ENCODE measurements at regions not wholly inside any gene's neighbourhood (a gene's known extent, or its start where the extent isn't known, plus 50 kb on each side); places are given as distances from the start of the nearest gene placed in this dataset.

- peaks cover 36% of the 10 kb centered on the region for H3K27me3 Mint-ChIP-seq (ENCODE audit: low read depth)
- no peak overlapping the region for H3K27ac Mint-ChIP-seq
- no peak for DNase-seq
- no peaks in the 10 kb centered on the region for H3K9me3 Mint-ChIP-seq
- H3K4me1 Mint-ChIP-seq (ENCODE audit: low read depth): no peaks in the 10 kb centered on the region
- H3K4me3 Mint-ChIP-seq: no peak overlapping the region
- H3K36me3 Mint-ChIP-seq (ENCODE audit: insufficient read depth in 2 of 2): no peaks in the 10 kb centered on the region
- no peak for ATAC-seq (replicated peaks in 1 of 2)
Observed at GRCh38 chr11:134904103-134904790, 492.2 kb upstream of the B3GAT1 start.

- no peaks in the 10 kb centered on the region for H3K9me3 Mint-ChIP-seq
- no peaks in the 10 kb centered on the region for H3K36me3 Mint-ChIP-seq (ENCODE audit: insufficient read depth in 2 of 2)
- DNase-seq (no peak), ATAC-seq (replicated peaks in 1 of 2) (no peak)
- H3K4me3 Mint-ChIP-seq: no peak overlapping the region
- H3K4me1 Mint-ChIP-seq (ENCODE audit: low read depth): no peaks in the 10 kb centered on the region
- no peak overlapping the region for H3K27ac Mint-ChIP-seq
- peaks cover 49% of the 10 kb centered on the region for H3K27me3 Mint-ChIP-seq (ENCODE audit: low read depth)
Observed at GRCh38 chr11:134901955-134902918, 490.2 kb upstream of the B3GAT1 start.

DNA sequence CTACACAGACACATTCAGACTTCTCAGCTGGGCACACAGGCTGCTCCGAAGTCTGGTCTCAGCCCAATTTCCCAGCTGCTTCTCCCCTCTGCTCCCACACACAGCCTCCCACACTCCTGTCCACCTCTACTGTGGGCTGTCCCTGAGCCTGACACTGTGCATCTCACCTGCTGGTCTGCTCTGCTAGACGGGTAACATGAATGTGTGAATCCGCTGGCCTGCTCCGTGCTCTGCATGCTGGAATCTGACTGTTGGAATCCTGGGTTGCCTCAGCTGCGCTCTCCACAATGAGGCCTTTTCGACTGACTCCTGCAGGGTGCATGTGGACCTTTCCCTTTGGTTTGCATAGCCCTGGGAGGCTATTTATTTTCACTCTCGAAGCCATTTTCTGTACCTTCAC is 489.5 kb upstream of the B3GAT1 start:
- no peak overlapping the region for H3K4me3 Mint-ChIP-seq
- no peaks in the 10 kb centered on the region for H3K36me3 Mint-ChIP-seq (ENCODE audit: insufficient read depth in 2 of 2)
- peaks cover 49% of the 10 kb centered on the region for H3K27me3 Mint-ChIP-seq (ENCODE audit: low read depth)
- DNase-seq (no peak), ATAC-seq (replicated peaks in 1 of 2) (no peak)
- H3K9me3 Mint-ChIP-seq: no peaks in the 10 kb centered on the region
- H3K4me1 Mint-ChIP-seq (ENCODE audit: low read depth): no peaks in the 10 kb centered on the region
- H3K27ac Mint-ChIP-seq: no peak overlapping the region

DNA sequence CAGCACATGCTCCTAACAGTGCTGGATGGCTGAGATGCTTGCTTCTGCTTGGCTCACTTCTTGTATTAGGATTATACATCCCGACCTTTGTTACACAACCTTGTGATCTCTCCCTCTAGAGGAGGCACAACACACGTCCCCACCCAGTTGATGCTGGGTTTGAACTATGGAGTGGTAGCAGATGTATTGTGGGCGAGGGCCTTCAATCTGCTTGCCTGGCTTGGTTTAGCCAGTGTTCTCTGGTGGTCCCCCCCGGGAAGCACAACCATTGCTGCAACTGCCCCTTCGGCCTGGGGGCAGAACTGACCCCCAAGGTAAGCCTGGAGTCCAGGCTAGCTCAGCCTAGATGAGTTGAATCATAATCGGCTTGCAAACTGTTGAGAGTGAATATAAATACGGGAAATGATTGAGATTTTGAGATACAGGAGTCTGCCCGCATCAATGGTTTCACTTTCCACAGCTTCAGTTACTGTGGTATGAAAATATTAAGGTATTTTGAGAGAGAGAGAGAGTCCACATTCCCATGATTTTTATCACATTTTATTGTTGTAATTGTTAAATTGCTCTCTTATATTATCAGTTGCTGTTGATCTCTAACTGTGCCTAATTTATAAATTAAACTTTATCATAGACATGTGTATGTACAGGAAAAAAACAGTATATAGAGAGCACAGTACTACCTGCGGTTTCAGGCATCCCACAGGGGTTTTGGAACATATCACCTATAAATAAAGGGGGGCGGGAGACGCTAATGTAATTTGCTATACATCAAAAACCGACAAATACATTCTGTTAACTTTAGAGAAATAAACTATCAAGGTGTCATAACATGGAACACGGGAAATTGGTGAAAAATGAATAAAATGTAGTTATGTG is 482.0 kb upstream of the B3GAT1 start:
- ATAC-seq (replicated peaks in 1 of 2): no peak
- Mint-ChIP-seq H3K9me3 (peaks cover 0 to 2% of the 10 kb centered on the region in 2 donors), H3K4me3 (no peak overlapping the region), H3K27ac (no peak overlapping the region), H3K36me3 (ENCODE audit: insufficient read depth in 2 of 2) (no peaks in the 10 kb centered on the region), H3K4me1 (ENCODE audit: low read depth) (no peaks in the 10 kb centered on the region), H3K27me3 (ENCODE audit: low read depth) (peaks cover 18% of the 10 kb centered on the region)
- DNase-seq: no peak

- H3K9me3 Mint-ChIP-seq: peaks cover 0 to 2% of the 10 kb centered on the region in 2 donors
- no peak overlapping the region for H3K27ac Mint-ChIP-seq
- no peak for ATAC-seq (replicated peaks in 1 of 2)
- no peaks in the 10 kb centered on the region for H3K36me3 Mint-ChIP-seq (ENCODE audit: insufficient read depth in 2 of 2)
- peaks cover 17% of the 10 kb centered on the region for H3K27me3 Mint-ChIP-seq (ENCODE audit: low read depth)
- no peaks in the 10 kb centered on the region for H3K4me1 Mint-ChIP-seq (ENCODE audit: low read depth)
- no peak overlapping the region for H3K4me3 Mint-ChIP-seq
- DNase-seq: no peak
Observed at GRCh38 chr11:134890446-134890845, 478.4 kb upstream of the B3GAT1 start.

DNA sequence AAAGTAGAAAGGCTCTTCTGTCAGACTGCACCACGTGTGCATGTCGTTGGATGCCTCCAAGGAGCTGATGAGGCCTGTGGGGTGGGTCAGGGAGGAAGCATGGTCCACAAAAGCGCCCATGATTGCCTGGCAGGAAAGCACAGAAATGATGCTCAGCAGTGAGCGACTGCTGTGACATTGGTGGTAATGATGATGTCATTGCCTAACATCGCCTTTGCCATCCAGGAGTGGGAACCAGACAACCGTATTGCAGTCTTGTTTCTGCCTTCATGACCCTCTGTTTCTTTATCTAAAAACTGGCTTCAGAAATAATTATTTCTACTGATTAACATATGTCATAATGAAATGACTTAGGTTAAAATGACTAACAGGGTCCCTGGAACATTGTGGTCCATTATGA is 477.8 kb upstream of the B3GAT1 start:
- no peaks in the 10 kb centered on the region for H3K36me3 Mint-ChIP-seq (ENCODE audit: insufficient read depth in 2 of 2)
- ATAC-seq (replicated peaks in 1 of 2) (no peak), DNase-seq (no peak)
- H3K4me3 Mint-ChIP-seq: no peak overlapping the region
- peaks cover 0 to 2% of the 10 kb centered on the region in 2 donors for H3K9me3 Mint-ChIP-seq
- H3K4me1 Mint-ChIP-seq (ENCODE audit: low read depth): no peaks in the 10 kb centered on the region
- H3K27ac Mint-ChIP-seq: no peak overlapping the region
- H3K27me3 Mint-ChIP-seq (ENCODE audit: low read depth): peaks cover 11% of the 10 kb centered on the region

DNA sequence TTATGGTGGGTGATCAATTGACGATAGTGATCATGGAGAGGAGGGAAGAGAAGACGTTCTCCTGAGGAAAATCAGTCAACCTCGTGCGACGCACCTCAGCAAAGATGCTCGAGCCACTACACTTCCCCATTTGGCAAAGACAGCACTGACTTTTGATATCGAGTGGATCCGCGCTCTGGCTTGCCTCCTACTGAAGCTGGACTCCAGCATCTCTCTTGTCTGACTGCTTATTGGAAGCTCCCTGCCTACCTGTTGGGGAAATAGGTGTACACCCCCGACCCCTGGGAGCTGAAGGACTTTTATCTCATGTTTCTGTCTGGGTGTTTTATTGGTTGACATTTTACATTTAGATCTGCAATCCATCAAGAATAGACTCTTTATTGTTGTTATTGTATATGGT is 476.8 kb upstream of the B3GAT1 start:
- H3K27ac Mint-ChIP-seq: no peak overlapping the region

DNA sequence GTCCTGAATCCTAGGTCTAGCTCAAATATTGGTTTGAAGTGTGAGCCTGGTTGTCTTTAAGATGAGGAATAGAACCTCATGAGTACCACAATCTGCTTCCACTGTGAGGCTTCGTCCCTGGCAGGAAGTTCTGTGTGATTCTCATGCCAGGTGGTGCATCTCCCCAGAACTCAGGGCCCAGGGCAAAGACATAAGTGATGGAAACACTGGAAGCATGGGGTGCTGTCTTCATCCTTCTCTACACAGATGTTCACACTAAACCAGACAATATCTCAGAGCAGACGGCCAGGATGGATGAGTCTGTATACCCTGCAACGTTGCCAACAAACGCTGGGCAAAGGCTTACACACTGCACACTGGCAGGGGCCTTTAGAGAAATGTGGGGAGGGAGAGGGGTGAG is 475.9 kb upstream of the B3GAT1 start:
- Mint-ChIP-seq H3K4me3 (no peak overlapping the region), H3K27me3 (ENCODE audit: low read depth) (peaks cover 16% of the 10 kb centered on the region), H3K4me1 (ENCODE audit: low read depth) (no peaks in the 10 kb centered on the region), H3K9me3 (peaks cover 0 to 2% of the 10 kb centered on the region in 2 donors), H3K36me3 (ENCODE audit: insufficient read depth in 2 of 2) (no peaks in the 10 kb centered on the region), H3K27ac (no peak overlapping the region)
- DNase-seq (no peak), ATAC-seq (replicated peaks in 1 of 2) (no peak)

More for the DNA sequence above, 476.8 kb upstream of the B3GAT1 start:
- Mint-ChIP-seq H3K4me1 (ENCODE audit: low read depth) (no peaks in the 10 kb centered on the region), H3K9me3 (peaks cover 0 to 2% of the 10 kb centered on the region in 2 donors), H3K27me3 (ENCODE audit: low read depth) (peaks cover 11% of the 10 kb centered on the region), H3K4me3 (no peak overlapping the region), H3K36me3 (ENCODE audit: insufficient read depth in 2 of 2) (no peaks in the 10 kb centered on the region)
- no peak for ATAC-seq (replicated peaks in 1 of 2)
- no peak for DNase-seq

- no peak overlapping the region for H3K27ac Mint-ChIP-seq
- H3K36me3 Mint-ChIP-seq (ENCODE audit: insufficient read depth in 2 of 2): no peaks in the 10 kb centered on the region
- DNase-seq: no peak
- no peak overlapping the region for H3K4me3 Mint-ChIP-seq
- no peaks in the 10 kb centered on the region for H3K9me3 Mint-ChIP-seq
- no peaks in the 10 kb centered on the region for H3K4me1 Mint-ChIP-seq (ENCODE audit: low read depth)
- H3K27me3 Mint-ChIP-seq (ENCODE audit: low read depth): peaks cover 18% of the 10 kb centered on the region
- no peak for ATAC-seq (replicated peaks in 1 of 2)
Observed at GRCh38 chr11:134883484-134883883, 471.4 kb upstream of the B3GAT1 start.

DNA sequence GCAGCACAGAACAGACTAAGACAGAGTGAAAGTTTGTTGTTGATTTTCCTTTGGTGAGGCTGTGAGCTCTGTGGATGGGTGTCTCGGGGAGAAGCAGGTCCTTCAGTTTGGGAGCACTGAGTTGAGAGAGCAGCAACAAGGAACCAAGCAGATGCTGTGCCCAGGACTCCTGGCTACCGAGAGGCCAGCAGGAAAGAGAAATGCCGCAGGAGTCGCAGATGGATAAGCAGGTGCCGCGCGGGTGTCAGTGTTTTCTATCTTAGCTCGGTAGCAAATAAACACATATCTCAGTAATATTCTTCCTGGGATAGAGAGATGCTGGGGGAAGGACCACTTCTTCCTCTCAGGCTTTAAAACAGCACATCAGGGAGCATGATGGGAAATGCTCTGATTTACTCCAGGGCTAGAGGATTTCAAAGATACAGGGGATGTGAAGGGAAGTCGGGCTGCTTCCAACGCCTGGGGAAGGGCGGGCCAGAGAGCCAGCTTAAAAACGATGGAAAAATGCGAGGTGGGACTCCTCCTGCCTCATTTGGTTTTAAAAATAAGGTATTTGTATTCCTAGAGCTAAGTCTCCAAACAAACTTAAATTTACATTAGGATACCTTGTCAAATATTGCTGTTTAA is 470.7 kb upstream of the B3GAT1 start:
- ATAC-seq (replicated peaks in 1 of 2): no peak
- H3K4me3 Mint-ChIP-seq: no peak overlapping the region
- H3K4me1 Mint-ChIP-seq (ENCODE audit: low read depth): no peaks in the 10 kb centered on the region

GRCh38 chr11:134882141-134882540 is 470.1 kb upstream of the B3GAT1 start:
- Mint-ChIP-seq H3K4me3 (no peak overlapping the region), H3K27me3 (ENCODE audit: low read depth) (peaks cover 21% of the 10 kb centered on the region), H3K9me3 (no peaks in the 10 kb centered on the region), H3K4me1 (ENCODE audit: low read depth) (no peaks in the 10 kb centered on the region), H3K27ac (no peak overlapping the region), H3K36me3 (ENCODE audit: insufficient read depth in 2 of 2) (no peaks in the 10 kb centered on the region)
- ATAC-seq (replicated peaks in 1 of 2): no peak
- no peak for DNase-seq

More for the DNA sequence above, 470.7 kb upstream of the B3GAT1 start:
- no peak overlapping the region for H3K27ac Mint-ChIP-seq
- H3K9me3 Mint-ChIP-seq: no peaks in the 10 kb centered on the region
- DNase-seq: no peak
- no peaks in the 10 kb centered on the region for H3K36me3 Mint-ChIP-seq (ENCODE audit: insufficient read depth in 2 of 2)
- peaks cover 24% of the 10 kb centered on the region for H3K27me3 Mint-ChIP-seq (ENCODE audit: low read depth)

- DNase-seq: no peak
- Mint-ChIP-seq H3K27me3 (ENCODE audit: low read depth) (peaks cover 20% of the 10 kb centered on the region), H3K27ac (no peak overlapping the region), H3K36me3 (ENCODE audit: insufficient read depth in 2 of 2) (no peaks in the 10 kb centered on the region), H3K9me3 (no peaks in the 10 kb centered on the region), H3K4me3 (no peak overlapping the region), H3K4me1 (ENCODE audit: low read depth) (no peaks in the 10 kb centered on the region)
- no peak for ATAC-seq (replicated peaks in 1 of 2)
Observed at GRCh38 chr11:134880788-134881187, 468.7 kb upstream of the B3GAT1 start.

Measured in activated T-cell treated with anti-CD3 and anti-CD28 coated beads, Interleukin-2, amount 50 U/mL, for 72 hours (primary cell).